Heart right ventricle (tissue), 16 donors: ENCODE measurements at regions not wholly inside any gene's neighbourhood (a gene's known extent, or its start where the extent isn't known, plus 50 kb on each side); places are given as distances from the start of the nearest gene placed in this dataset.

Source experiments
- ATAC-seq, 8 donors: fragments of 200-7000 bp; cut with Tn5 transposase; one replicate each; pipeline ENCODE4 v1.9.1; 2020; ENCODE audit warnings: mild to moderate bottlenecking in 8 of 8, moderate library complexity in 8 of 8, moderate number of reproducible peaks in 1 of 8
- DNase-seq, 2 donors: peaks; one replicate each; pipeline ENCODE4 v3.0.0-alpha.2; 2020
- H3K27ac ChIP-seq, 10 donors: fragments of 200-600 bp; sonication (generic) in 2 of 10; one replicate each; pipeline versions ENCODE4 v1.5.0 to v1.8.0; 2020 to 2022; ENCODE audit warnings: mild to moderate bottlenecking in 3 of 10
- H3K27me3 ChIP-seq, 7 donors: fragments of 200-600 bp; one replicate each; pipeline ENCODE4 v1.8.0; 2021 to 2022; ENCODE audit warnings: mild to moderate bottlenecking in 2 of 7
- H3K36me3 ChIP-seq, 9 donors: fragments of 200-600 bp; sonication (generic) in 1 of 9; one replicate each; pipeline versions ENCODE4 v1.5.0 to v1.8.0; 2020 to 2022; ENCODE audit warnings: mild to moderate bottlenecking in 2 of 9
- H3K4me1 ChIP-seq, 9 donors: fragments of 200-600 bp; sonication (generic) in 1 of 9; one replicate each; pipeline versions ENCODE4 v1.5.0 to v1.8.0; 2020 to 2022; ENCODE audit warnings: mild to moderate bottlenecking in 4 of 9
- H3K4me3 ChIP-seq, 10 donors: fragments of 200-600 bp; sonication (generic) in 2 of 10; one replicate each; pipeline versions ENCODE4 v1.5.0 to v1.8.0; 2020 to 2022; ENCODE audit warnings: mild to moderate bottlenecking in 7 of 10, moderate library complexity in 2 of 10
- H3K9me3 ChIP-seq, 11 donors: fragments of 200-600 bp in 10 of 11; sonication (generic) in 2 of 11; one replicate each; pipeline versions ENCODE4 v1.5.0 to v1.8.0; 2013 to 2022; ENCODE audit warnings: mild to moderate bottlenecking in 2 of 11, control low read depth in 1 of 11, moderate library complexity in 1 of 11
- WGBS, 2 donors: extraction: QIAGEN DNeasy Blood & Tissue Kit; methylation state at CpG; one replicate each; pipeline ENCODE4 v1.1.7; 2013; ENCODE audit warnings: inconsistent platforms in 1 of 2; 5-methylcytosine and 5-hydroxymethylcytosine counted together
- intact Hi-C, 10 donors: fragments of 100-400 bp; cut with DNase I; formaldehyde crosslinking; loops; one replicate each; pipeline versions ENCODE4 v1.11.1 to v1.14.2; 2022
- TF ChIP-seq, protein P1 (sequence below), 9 donors: fragments of 200-600 bp; sonication (generic) in 2 of 9; IDR thresholded peaks; one replicate each; pipeline versions ENCODE4 v1.5.0 to v1.8.0; 2021 to 2022; ENCODE audit warnings: antibody characterized with exemption in 9 of 9, mild to moderate bottlenecking in 5 of 9, moderate library complexity in 1 of 9
- donor health status: Arrhythmogenic right ventricular cardiomyopathy.
- donor health status: ischemic (EF 13 %, LVEDD 7.1; RV severe dilation, severe dysfunction).
- donor health status: healthy with polysubstance abuse.
- donor health status: DM: no; HTN: yes; CAD: no.
- donor health status: DM: no; HTN: no; CAD: no.
- donor health status: ischemic (EF 25% LVEDD 6.9; RV normal size, moderate dysfunction).
- donor health status: ischemic (EF 25% LVEDD 5.7; RV mildly dilated, moderate dysfunction).
- donor health status: healthy.
- donor health status: DM: yes; HTN: yes; CAD: no.
- donor health status: Ischemic cardiomyopathy.
- donor health status: ischemic (EF 35%, LVEDD 5.7; RV mildly dilated, moderate dysfunction).
- donor health status: nonischemic (EF 11% LVEDD 7.7; RV severe dilation, severe dysfunction).
- donor health status: DM: yes; HTN: yes; CAD: no.
- donor health status: PGD.
- donor health status: ischemic (EF 29% LVEDD 5.4; RV normal size, mild dysfunction).
- donor health status: nonischemic (EF 23%, LVEDD 6.1; RV moderate dilation, normal function).

GRCh38 chr6:95197590-95197989 lies 379.7 kb upstream of the MANEA start:
- intact Hi-C loops, result no loop called here
- Histone ChIP-seq H3K36me3 (no peaks in the 10 kb centered on the region), H3K4me1 (no peaks in the 10 kb centered on the region), H3K27me3 (no peaks in the 10 kb centered on the region), H3K4me3 (no peak overlapping the region), H3K27ac (no peak overlapping the region), H3K9me3 (no peaks in the 10 kb centered on the region)
- WGBS, 2 donors, result 85 to 87% methylated on average over 3 of the region's 3 CpGs
- no peak for DNase-seq
- no peak for ATAC-seq
- TF ChIP-seq, protein P1, sequence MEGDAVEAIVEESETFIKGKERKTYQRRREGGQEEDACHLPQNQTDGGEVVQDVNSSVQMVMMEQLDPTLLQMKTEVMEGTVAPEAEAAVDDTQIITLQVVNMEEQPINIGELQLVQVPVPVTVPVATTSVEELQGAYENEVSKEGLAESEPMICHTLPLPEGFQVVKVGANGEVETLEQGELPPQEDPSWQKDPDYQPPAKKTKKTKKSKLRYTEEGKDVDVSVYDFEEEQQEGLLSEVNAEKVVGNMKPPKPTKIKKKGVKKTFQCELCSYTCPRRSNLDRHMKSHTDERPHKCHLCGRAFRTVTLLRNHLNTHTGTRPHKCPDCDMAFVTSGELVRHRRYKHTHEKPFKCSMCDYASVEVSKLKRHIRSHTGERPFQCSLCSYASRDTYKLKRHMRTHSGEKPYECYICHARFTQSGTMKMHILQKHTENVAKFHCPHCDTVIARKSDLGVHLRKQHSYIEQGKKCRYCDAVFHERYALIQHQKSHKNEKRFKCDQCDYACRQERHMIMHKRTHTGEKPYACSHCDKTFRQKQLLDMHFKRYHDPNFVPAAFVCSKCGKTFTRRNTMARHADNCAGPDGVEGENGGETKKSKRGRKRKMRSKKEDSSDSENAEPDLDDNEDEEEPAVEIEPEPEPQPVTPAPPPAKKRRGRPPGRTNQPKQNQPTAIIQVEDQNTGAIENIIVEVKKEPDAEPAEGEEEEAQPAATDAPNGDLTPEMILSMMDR (IDR thresholded peaks at IDR 0.05), result no peak

DNA sequence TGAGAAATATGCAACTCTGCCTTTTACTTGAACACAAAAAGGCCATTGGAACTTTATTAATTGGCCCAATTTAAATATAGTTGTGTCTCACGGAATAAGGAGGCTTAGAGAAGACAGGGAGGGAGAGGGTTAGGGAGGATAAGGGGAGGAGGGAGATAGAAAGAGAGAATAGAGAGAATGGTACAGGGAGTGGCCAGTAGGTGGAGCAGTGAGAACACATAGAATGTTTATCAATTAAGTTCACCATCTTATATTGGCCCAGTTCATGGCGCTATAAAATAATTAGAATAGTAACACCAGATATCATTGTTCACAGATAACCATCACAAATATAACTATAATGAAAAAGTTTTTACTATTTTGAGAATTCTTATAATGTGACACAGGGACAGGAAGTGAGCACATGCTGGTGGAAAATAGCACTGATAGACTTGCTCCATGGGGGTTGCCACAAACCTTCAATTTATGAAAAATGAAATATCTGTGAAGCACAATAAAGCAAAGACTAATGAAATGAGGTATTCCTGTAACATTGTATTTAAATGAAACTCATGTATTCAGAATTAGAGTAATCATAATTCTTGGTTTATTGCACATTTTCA lies 374.1 kb upstream of the MANEA start:
- DNase-seq, result no peak
- H3K4me1 ChIP-seq, result no peaks in the 10 kb centered on the region
- no peaks in the 10 kb centered on the region for H3K27me3 ChIP-seq
- intact Hi-C loops, result no loop called here
- WGBS, 2 donors, result 29 to 32% methylated on average over 2 of the region's 2 CpGs
- no peaks in the 10 kb centered on the region for H3K9me3 ChIP-seq
- H3K36me3 ChIP-seq, result no peaks in the 10 kb centered on the region
- TF ChIP-seq, protein P1 (IDR thresholded peaks at IDR 0.05), result peak in 7 of 9 donors; percentile 33 to 56 (median 38)
- H3K27ac ChIP-seq, result no peak overlapping the region
- ATAC-seq, result no peak
- H3K4me3 ChIP-seq, result no peak overlapping the region

GRCh38 chr6:95204178-95204577 lies 373.2 kb upstream of the MANEA start:
- H3K9me3 ChIP-seq, result no peaks in the 10 kb centered on the region
- WGBS, 2 donors, result 72 to 77% methylated on average over 2 of the region's 2 CpGs
- intact Hi-C loops, result no loop called here
- TF ChIP-seq, protein P1 (IDR thresholded peaks at IDR 0.05), result no peak
- H3K36me3 ChIP-seq, result no peaks in the 10 kb centered on the region
- no peak overlapping the region for H3K4me3 ChIP-seq
- DNase-seq (no peak), ATAC-seq (no peak)
- no peaks in the 10 kb centered on the region for H3K4me1 ChIP-seq
- no peaks in the 10 kb centered on the region for H3K27me3 ChIP-seq
- H3K27ac ChIP-seq, result no peak overlapping the region

DNA sequence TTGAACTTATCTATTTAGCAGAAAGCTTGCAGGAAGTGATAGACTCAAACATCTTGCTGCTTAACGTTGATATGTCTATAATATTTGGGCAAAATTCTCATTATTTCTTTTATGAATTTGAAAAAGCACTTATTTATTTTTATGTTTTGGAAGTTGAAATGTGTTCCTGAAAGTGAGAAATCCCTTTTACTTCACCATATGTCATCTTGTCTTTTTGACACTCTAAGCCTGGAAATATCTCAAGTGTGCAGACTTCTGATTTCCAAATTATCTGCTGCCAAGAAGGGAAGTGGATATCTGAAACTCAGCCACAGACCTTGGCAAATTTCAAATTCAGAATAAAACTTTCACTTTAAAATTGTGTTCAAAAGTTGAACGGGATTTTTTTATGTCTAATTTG lies 368.7 kb upstream of the MANEA start:
- no peak for DNase-seq

More for the DNA sequence above, 368.7 kb upstream of the MANEA start:
- no peaks in the 10 kb centered on the region for H3K36me3 ChIP-seq
- ATAC-seq, result no peak
- intact Hi-C loops, result no loop called here
- H3K27me3 ChIP-seq, result no peaks in the 10 kb centered on the region
- H3K4me1 ChIP-seq, result no peaks in the 10 kb centered on the region
- no peak overlapping the region for H3K27ac ChIP-seq
- no peaks in the 10 kb centered on the region for H3K9me3 ChIP-seq
- TF ChIP-seq, protein P1 (IDR thresholded peaks at IDR 0.05), result no peak
- WGBS, 2 donors, result 33% methylated on average over 2 of the region's 2 CpGs
- H3K4me3 ChIP-seq, result no peak overlapping the region
